ENCODE measurements at regions not wholly inside any gene's neighbourhood (a gene's known extent, or its start where the extent isn't known, plus 50 kb on each side); places are given as distances from the start of the nearest gene placed in this dataset.

- H3K27me3 ChIP-seq: no peaks in the 10 kb centered on the region
- H3K4me3 ChIP-seq: no peak overlapping the region
- TF ChIP-seq CTCF (IDR thresholded peaks at IDR 0.05; ENCODE audit: low read depth, low read length): no peak
- DNase-seq (ENCODE audit: low read depth in 1 of 2, low spot score in 1 of 2): peak in 1 of 2 donors; percentile 26
- H3K36me3 ChIP-seq: no peaks in the 10 kb centered on the region
- no peak overlapping the region for H3K27ac ChIP-seq
- no peaks in the 10 kb centered on the region for H3K9me3 ChIP-seq (ENCODE audit: low read depth)
- H3K4me1 ChIP-seq (ENCODE audit: low read depth): no peaks in the 10 kb centered on the region
Observed at GRCh38 chr12:69028941-69029729, 96.2 kb upstream of the CPM start.

GRCh38 chr12:69030321-69030720 is 97.3 kb upstream of the CPM start:
- H3K4me1 ChIP-seq (ENCODE audit: low read depth): no peaks in the 10 kb centered on the region
- H3K36me3 ChIP-seq: no peaks in the 10 kb centered on the region
- H3K4me3 ChIP-seq: no peak overlapping the region
- H3K27ac ChIP-seq: no peak overlapping the region
- no peaks in the 10 kb centered on the region for H3K9me3 ChIP-seq (ENCODE audit: low read depth)
- H3K27me3 ChIP-seq: no peaks in the 10 kb centered on the region
- TF ChIP-seq CTCF (IDR thresholded peaks at IDR 0.05; ENCODE audit: low read depth, low read length): no peak
- no peak for DNase-seq (ENCODE audit: low read depth in 1 of 2, low spot score in 1 of 2)

GRCh38 chr12:69036533-69036932 is 103.6 kb upstream of the CPM start:
- no peaks in the 10 kb centered on the region for H3K9me3 ChIP-seq (ENCODE audit: low read depth)
- no peaks in the 10 kb centered on the region for H3K4me1 ChIP-seq (ENCODE audit: low read depth)
- no peak overlapping the region for H3K27ac ChIP-seq
- DNase-seq (ENCODE audit: low read depth in 1 of 2, low spot score in 1 of 2): no peak
- H3K4me3 ChIP-seq: no peak overlapping the region
- TF ChIP-seq CTCF (IDR thresholded peaks at IDR 0.05; ENCODE audit: low read depth, low read length): no peak
- no peaks in the 10 kb centered on the region for H3K36me3 ChIP-seq
- no peaks in the 10 kb centered on the region for H3K27me3 ChIP-seq

GRCh38 chr12:69036999-69037398 is 104.0 kb upstream of the CPM start:
- H3K4me3 ChIP-seq: no peak overlapping the region
- no peaks in the 10 kb centered on the region for H3K36me3 ChIP-seq
- H3K4me1 ChIP-seq (ENCODE audit: low read depth): no peaks in the 10 kb centered on the region
- DNase-seq (ENCODE audit: low read depth in 1 of 2, low spot score in 1 of 2): no peak
- H3K9me3 ChIP-seq (ENCODE audit: low read depth): no peaks in the 10 kb centered on the region
- no peaks in the 10 kb centered on the region for H3K27me3 ChIP-seq
- no peak for TF ChIP-seq CTCF (IDR thresholded peaks at IDR 0.05; ENCODE audit: low read depth, low read length)
- H3K27ac ChIP-seq: no peak overlapping the region

GRCh38 chr12:69039911-69040310 is 106.9 kb upstream of the CPM start:
- Histone ChIP-seq H3K4me3 (no peak overlapping the region), H3K4me1 (ENCODE audit: low read depth) (no peaks in the 10 kb centered on the region), H3K9me3 (ENCODE audit: low read depth) (no peaks in the 10 kb centered on the region), H3K27ac (no peak overlapping the region), H3K36me3 (no peaks in the 10 kb centered on the region), H3K27me3 (no peaks in the 10 kb centered on the region)
- no peak for TF ChIP-seq CTCF (IDR thresholded peaks at IDR 0.05; ENCODE audit: low read depth, low read length)
- no peak for DNase-seq (ENCODE audit: low read depth in 1 of 2, low spot score in 1 of 2)
